Aorta (tissue), 5 donors: ENCODE measurements at regions not wholly inside any gene's neighbourhood (a gene's known extent, or its start where the extent isn't known, plus 50 kb on each side); places are given as distances from the start of the nearest gene placed in this dataset.

Experiments
- ATAC-seq: fragments of 200-7000 bp; cut with Tn5 transposase; one replicate; pipeline ENCODE4 v1.9.1; 2022; ENCODE audit warnings: moderate library complexity; ENCODE audit not compliant: low FRiP score
- DNase-seq, 2 donors: peaks; one replicate each; pipeline ENCODE4 v3.0.0-alpha.2; 2020
- H3K27ac ChIP-seq, 2 donors: one replicate each; pipeline ENCODE4 v1.5.1; 2013; ENCODE audit warnings: low read length in 2 of 2, mild to moderate bottlenecking in 2 of 2, moderate library complexity in 2 of 2, control low read depth in 1 of 2, inconsistent platforms in 1 of 2, low read depth in 1 of 2
- H3K27me3 ChIP-seq, 2 donors: one replicate each; pipeline ENCODE4 v1.6.1; 2013; ENCODE audit warnings: control low read depth in 1 of 2, low read length in 1 of 2, mild to moderate bottlenecking in 1 of 2, moderate library complexity in 1 of 2; ENCODE audit not compliant: insufficient read depth in 2 of 2, control insufficient read depth in 1 of 2
- H3K36me3 ChIP-seq, 2 donors: one replicate each; pipeline ENCODE4 v1.6.1; 2013; ENCODE audit warnings: control low read depth in 1 of 2, low read length in 1 of 2, mild to moderate bottlenecking in 1 of 2; ENCODE audit not compliant: insufficient read depth in 2 of 2, control insufficient read depth in 1 of 2
- H3K4me1 ChIP-seq, 2 donors: one replicate each; pipeline ENCODE4 v1.6.1; 2013; ENCODE audit warnings: low read length in 2 of 2, control low read depth in 1 of 2, mild to moderate bottlenecking in 1 of 2, moderate library complexity in 1 of 2; ENCODE audit not compliant: insufficient read depth in 2 of 2, control insufficient read depth in 1 of 2
- H3K4me3 ChIP-seq, 2 donors: one replicate each; pipeline ENCODE4 v1.5.1; 2013; ENCODE audit warnings: low read length in 2 of 2, control low read depth in 1 of 2, mild to moderate bottlenecking in 1 of 2
- H3K9me3 ChIP-seq: one replicate; pipeline ENCODE4 v1.6.1; 2013; ENCODE audit warnings: mild to moderate bottlenecking, low read length; ENCODE audit not compliant: control insufficient read depth
- WGBS, 2 donors: extraction: QIAGEN DNeasy Blood & Tissue Kit; methylation state at CpG; one replicate each; pipeline ENCODE4 v1.1.7; 2013; 5-methylcytosine and 5-hydroxymethylcytosine counted together
- intact Hi-C, 2 donors: fragments of 100-400 bp; cut with DNase I; formaldehyde crosslinking; loops; one replicate each; pipeline versions ENCODE4 v1.14.2 to v1.15.0; 2022
- donor health status: healthy with polysubstance abuse.
- donor health status: Bipolar disorder and iron deficiency.
- donor health status: DM: no; HTN: no; CAD: no.
- donor health status: DM: no; HTN: no; CAD: no.
- donor health status: DM: yes; HTN: yes; CAD: no.

DNA sequence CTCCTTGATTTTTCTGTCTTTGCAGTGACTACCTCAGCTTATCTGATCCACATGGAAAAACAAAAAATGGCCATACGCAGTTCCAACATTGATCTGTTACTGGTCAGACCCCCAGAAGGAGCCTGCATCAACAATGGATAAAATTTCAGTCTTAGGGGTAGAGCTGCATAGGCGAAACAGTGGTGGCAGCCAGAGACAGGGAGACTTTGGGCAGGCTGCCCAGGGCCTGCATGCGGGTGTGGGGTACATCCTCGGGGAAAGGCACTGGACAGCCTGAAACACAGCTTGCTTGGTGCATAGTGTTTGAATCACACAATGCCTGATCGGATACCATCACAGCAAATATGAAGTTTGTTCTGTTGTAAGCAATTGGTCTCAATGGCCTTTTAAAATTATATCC lies 847.8 kb downstream of the QKI start:
- intact Hi-C loops, result no loop called here
- Histone ChIP-seq H3K27me3 (no peaks in the 10 kb centered on the region), H3K27ac (no peak overlapping the region), H3K36me3 (no peaks in the 10 kb centered on the region), H3K4me3 (no peak overlapping the region), H3K9me3 (no peaks in the 10 kb centered on the region), H3K4me1 (no peaks in the 10 kb centered on the region)
- no peak for ATAC-seq
- WGBS, 2 donors, result 59 to 64% methylated on average over 5 of the region's 5 CpGs
- no peak for DNase-seq

DNA sequence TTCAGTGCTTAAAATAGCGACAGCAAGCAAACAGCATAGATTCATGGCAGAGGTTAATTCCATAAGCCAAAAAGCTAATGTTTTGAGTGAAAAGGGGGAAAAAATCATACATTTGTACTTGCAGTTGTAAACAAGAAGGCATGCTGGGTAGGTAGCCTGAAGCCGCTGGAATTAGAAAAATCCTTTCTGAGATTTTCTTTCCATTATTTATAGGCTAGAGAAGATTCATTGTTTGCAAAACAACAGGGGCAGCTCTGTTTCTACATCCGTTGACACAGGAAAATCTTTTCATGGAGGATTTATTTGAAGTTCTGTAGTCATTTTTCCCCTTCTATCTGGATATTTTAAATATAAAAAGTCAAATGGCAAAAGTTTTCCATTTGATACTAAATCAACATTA lies 843.9 kb downstream of the QKI start:
- DNase-seq (no peak), ATAC-seq (no peak)
- Histone ChIP-seq H3K4me1 (no peaks in the 10 kb centered on the region), H3K4me3 (no peak overlapping the region), H3K36me3 (no peaks in the 10 kb centered on the region), H3K9me3 (no peaks in the 10 kb centered on the region), H3K27me3 (peaks cover 0 to 2% of the 10 kb centered on the region in 2 donors), H3K27ac (no peak overlapping the region)
- WGBS, 2 donors, result 24 to 43% methylated on average over 3 of the region's 3 CpGs
- intact Hi-C loops, result no loop called here

DNA sequence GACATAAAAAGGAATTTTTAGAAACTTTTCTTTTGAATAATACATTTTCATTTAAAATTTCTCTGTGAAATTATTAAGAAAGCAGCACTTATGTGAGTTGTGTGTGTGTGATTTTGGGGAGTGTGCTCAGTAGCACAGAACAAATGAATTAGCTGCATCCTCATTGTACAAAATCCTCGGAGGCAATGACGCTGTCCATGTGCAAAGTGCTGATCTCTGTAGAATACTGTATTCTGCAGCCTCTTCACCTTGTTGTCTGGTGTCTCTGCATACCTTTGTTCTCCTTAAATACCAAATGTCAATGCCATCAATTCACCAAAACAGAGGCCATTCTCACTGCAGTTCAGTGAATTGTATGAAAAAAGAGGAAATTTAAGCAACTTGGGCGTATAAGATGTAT lies 838.4 kb downstream of the QKI start:
- intact Hi-C loops, result no loop called here
- H3K27me3 ChIP-seq, result peaks cover 0 to 2% of the 10 kb centered on the region in 2 donors
- DNase-seq (no peak), ATAC-seq (no peak)
- WGBS, 2 donors, result 45 to 50% methylated on average over 3 of the region's 3 CpGs
- H3K4me3 ChIP-seq, result no peak overlapping the region
- no peaks in the 10 kb centered on the region for H3K4me1 ChIP-seq
- no peaks in the 10 kb centered on the region for H3K9me3 ChIP-seq
- no peaks in the 10 kb centered on the region for H3K36me3 ChIP-seq
- H3K27ac ChIP-seq, result no peak overlapping the region

GRCh38 chr6:164252291-164252690 lies 837.8 kb downstream of the QKI start:
- Histone ChIP-seq H3K4me1 (no peaks in the 10 kb centered on the region), H3K36me3 (no peaks in the 10 kb centered on the region), H3K4me3 (no peak overlapping the region), H3K27ac (no peak overlapping the region), H3K27me3 (peaks cover 0 to 2% of the 10 kb centered on the region in 2 donors), H3K9me3 (no peaks in the 10 kb centered on the region)
- no peak for ATAC-seq
- intact Hi-C loops, result no loop called here
- no peak for DNase-seq
- WGBS, 2 donors, result 45 to 50% methylated on average over 1 of the region's 1 CpG

DNA sequence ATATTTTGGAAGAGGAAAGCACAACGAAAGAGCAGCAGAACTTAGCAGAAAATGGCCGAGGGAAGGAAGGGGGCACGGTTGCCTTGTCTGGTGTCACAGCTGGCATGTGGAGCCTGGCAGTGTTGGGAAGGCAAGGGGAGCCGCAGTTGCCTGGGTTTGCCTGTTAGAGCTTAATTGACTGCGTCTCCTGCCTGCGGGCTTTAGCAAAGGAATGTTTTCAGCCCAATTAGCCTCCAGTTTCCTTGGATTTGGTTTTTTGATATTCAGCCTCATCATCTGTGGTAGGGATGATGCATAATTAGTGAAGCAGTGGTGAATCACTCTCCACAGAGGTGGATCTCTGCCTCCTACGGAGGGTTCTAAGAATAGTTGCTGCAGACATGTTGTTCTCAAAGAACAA lies 832.6 kb downstream of the QKI start:
- intact Hi-C loops, result no loop called here
- no peaks in the 10 kb centered on the region for H3K9me3 ChIP-seq
- no peak overlapping the region for H3K27ac ChIP-seq
- H3K4me3 ChIP-seq, result no peak overlapping the region
- 67 to 72% methylated on average over 7 of the region's 7 CpGs for WGBS, 2 donors
- DNase-seq (no peak), ATAC-seq (no peak)
- H3K36me3 ChIP-seq, result no peaks in the 10 kb centered on the region
- no peaks in the 10 kb centered on the region for H3K4me1 ChIP-seq
- H3K27me3 ChIP-seq, result no peaks in the 10 kb centered on the region

DNA sequence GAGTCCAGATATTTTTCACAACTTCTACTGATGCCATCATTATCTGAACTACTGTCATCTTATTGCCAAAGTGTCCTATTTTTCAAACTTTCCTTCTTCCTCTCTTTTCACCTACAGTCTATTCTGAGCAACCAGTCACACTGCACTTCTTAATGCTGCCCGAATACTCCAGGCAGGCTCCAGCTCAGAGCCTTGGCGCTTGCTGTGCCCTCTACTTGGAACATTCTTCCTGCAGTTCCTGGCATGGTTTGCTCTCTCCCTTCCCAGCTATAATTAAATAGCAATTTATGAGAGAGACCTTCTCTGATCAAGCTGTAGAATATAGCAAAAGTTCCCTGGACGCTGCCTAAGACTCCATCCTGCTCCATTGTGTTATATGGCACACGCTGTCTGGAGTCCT lies 831.6 kb downstream of the QKI start:
- DNase-seq, result no peak
- H3K4me1 ChIP-seq, result no peaks in the 10 kb centered on the region
- intact Hi-C loops, result no loop called here
- no peak overlapping the region for H3K27ac ChIP-seq
- 52 to 57% methylated on average over 4 of the region's 4 CpGs for whole genome bisulfite sequencing, 2 donors
- ATAC-seq, result no peak
- H3K27me3 ChIP-seq, result no peaks in the 10 kb centered on the region
- H3K36me3 ChIP-seq, result no peaks in the 10 kb centered on the region
- no peaks in the 10 kb centered on the region for H3K9me3 ChIP-seq
- H3K4me3 ChIP-seq, result no peak overlapping the region

DNA sequence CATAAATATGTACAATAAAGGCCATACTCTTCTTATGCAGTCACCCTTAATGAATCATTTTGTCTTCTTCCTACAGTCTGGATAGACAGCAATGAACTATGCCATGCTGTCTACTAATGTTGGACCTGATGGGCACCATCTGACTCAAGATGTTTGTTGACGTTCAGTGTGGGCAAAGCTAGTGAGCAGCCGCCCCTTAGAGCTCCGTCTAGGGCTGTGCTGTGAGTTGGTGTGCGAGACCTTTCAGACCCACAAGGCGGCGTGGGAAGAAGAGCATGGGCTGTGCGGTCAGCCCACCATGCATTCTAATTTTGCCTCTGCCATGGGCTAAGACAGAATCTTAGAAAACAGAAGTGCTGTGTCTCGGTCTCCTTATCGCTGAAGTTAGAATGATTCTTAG lies 829.4 kb downstream of the QKI start:
- 85 to 90% methylated on average over 9 of the region's 9 CpGs for WGBS, 2 donors
- Histone ChIP-seq H3K4me3 (no peak overlapping the region), H3K4me1 (no peaks in the 10 kb centered on the region), H3K9me3 (no peaks in the 10 kb centered on the region), H3K27ac (no peak overlapping the region), H3K36me3 (no peaks in the 10 kb centered on the region), H3K27me3 (no peaks in the 10 kb centered on the region)
- intact Hi-C loops, result no loop called here
- ATAC-seq, result no peak
- DNase-seq, result no peak

GRCh38 chr6:164243012-164243610 lies 828.6 kb downstream of the QKI start:
- ATAC-seq, result no peak
- Histone ChIP-seq H3K9me3 (no peaks in the 10 kb centered on the region), H3K4me3 (no peak overlapping the region), H3K27ac (no peak overlapping the region), H3K4me1 (no peaks in the 10 kb centered on the region), H3K27me3 (no peaks in the 10 kb centered on the region), H3K36me3 (no peaks in the 10 kb centered on the region)
- no peak for DNase-seq
- WGBS, 2 donors, result 63 to 75% methylated on average over 6 of the region's 6 CpGs
- intact Hi-C loops, result no loop called here

DNA sequence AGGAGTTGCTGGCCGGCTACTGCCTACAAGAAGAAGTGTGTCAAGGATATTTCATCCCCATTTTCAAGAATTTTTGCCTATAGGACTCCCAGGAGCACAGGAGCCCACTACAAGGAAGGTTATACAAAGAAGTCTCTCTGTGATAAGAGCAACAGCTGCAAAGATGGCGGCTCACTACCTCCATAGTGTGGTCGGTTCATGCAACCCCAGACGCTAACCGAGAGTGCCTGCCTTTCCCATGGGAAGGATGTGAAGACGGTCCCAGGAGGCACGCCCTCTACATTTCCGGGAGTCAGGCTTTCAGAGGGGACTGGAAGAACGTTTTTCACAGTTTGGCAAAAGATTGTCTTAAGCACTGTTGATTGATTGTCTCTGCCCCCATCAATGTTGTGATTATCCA lies 816.3 kb downstream of the QKI start:
- WGBS, 2 donors, result 77 to 78% methylated on average over 9 of the region's 9 CpGs
- DNase-seq (no peak), ATAC-seq (no peak)
- Histone ChIP-seq H3K36me3 (no peaks in the 10 kb centered on the region), H3K4me3 (no peak overlapping the region), H3K27ac (no peak overlapping the region), H3K4me1 (no peaks in the 10 kb centered on the region), H3K9me3 (peaks cover 2% of the 10 kb centered on the region), H3K27me3 (no peaks in the 10 kb centered on the region)
- intact Hi-C loops, result no loop called here
